HG02588 (cell line): ENCODE measurements at regions not wholly inside any gene's neighbourhood (a gene's known extent, or its start where the extent isn't known, plus 50 kb on each side); places are given as distances from the start of the nearest gene placed in this dataset.

Experiments
- ATAC-seq: cut with Tn5 transposase; IDR thresholded peaks from one replicate; pipeline ENCODE4 v1.9.1; 2021; ENCODE audit warnings: mild to moderate bottlenecking, moderate library complexity; ENCODE audit not compliant: unreplicated experiment

- ATAC-seq: no peak
Observed at GRCh38 chr5:34480810-34481528, 175.2 kb upstream of the RAI14 start.

- ATAC-seq: no peak
Observed at GRCh38 chr5:34483442-34484033, 172.6 kb upstream of the RAI14 start.

DNA sequence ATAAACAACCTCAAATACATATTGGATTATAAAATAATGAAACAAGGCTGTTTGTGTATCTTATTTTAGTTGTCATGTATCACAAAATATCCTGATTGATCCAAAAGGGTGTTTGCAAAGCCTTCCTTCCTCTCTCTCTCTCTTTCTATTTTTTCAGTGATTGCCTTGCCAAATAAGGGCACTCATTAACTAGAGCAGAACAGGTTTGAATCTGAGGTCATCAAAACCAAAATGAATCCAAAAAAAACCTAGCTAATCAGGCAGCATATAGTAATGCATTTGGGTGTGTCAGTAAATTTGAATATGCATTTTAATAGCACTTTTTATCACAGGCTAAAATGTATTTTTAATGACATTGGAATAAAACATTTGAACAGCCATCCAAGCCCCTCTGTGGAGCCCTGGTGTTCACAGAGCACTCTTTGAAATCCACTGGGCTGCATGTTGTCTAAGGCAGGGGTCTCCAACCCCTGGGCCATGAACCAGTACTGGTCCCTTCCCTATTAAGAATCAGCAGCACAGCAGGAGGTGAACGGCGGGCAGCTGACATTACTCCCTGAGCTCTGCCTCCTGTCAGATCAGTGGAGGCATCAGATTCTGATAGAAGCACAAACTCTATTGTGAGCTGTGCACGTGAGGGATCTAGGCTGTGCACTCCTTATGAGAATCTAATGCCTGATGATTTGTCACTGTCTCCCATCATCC is 171.8 kb upstream of the RAI14 start:
- ATAC-seq: no peak

DNA sequence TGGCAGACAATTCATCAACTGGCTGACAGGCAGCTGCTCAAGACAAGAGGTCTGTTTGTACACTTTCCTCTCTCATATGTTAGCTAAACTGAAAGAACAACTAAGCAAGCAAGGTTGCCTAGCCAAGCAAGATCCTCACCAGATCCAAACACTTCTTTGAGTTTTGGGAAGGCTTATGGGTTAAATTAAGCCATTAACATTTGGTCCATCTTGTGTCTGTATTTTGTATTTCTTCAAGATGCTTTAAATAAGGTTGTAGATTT is 170.4 kb upstream of the RAI14 start:
- no peak for ATAC-seq

DNA sequence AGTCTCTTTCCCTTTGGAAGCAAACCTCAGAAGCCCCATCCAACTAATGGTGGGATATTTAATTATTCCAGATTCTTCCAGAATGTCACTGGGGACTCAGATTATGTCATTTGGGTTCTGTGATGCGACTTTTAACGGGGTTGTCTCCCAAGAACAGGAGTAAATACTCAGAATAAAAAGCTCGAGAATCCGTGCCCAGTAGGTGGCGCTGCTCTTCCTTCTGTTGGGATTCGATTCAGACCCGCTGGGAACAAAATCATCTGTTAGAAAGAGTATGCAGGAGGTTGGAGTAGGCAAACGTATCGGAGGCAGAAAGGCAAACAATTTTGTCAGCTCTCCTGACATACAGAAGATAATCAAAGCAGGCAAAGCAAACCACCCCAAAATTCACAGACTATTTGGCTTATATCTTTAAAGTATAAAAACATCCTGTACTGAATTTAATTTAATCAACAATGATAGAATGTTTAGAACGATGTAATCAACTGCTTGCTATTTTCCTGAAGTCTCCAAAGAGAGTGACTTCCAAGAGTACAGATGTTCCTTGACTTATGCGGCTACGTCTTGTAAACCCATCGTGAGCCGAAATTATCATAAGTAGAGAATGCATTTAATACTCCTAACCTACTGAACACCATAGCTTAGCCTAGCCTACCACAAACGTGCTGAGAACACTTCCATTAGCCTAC is 169.8 kb upstream of the RAI14 start:
- no peak for ATAC-seq

GRCh38 chr5:34486849-34487158 is 169.3 kb upstream of the RAI14 start:
- ATAC-seq: no peak

GRCh38 chr5:34487159-34487879 is 168.8 kb upstream of the RAI14 start:
- no peak for ATAC-seq

GRCh38 chr5:34487956-34488355 is 168.2 kb upstream of the RAI14 start:
- ATAC-seq: no peak

DNA sequence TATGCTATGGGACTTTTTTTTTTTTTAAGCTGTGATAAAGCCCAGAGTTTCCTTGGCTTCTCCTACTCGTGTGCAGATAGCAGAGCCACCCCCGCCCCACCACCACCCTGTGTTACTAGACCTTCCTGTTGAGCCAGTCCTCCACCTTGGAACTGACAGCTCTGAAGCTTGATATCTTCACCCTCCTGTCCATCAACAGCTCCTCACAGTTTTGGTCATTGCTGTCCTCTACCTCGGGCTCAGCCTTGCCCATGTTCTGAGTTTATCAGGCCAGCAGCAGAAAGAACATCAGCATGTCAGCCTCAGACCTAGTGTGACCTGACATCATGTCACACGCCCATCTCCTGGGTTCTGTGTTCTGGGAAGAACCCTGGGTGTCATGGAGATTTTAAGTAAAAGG is 167.1 kb upstream of the RAI14 start:
- ATAC-seq: no peak

- no peak for ATAC-seq
Observed at GRCh38 chr5:34490506-34491250, 165.4 kb upstream of the RAI14 start.

GRCh38 chr5:34491251-34491620 is 164.9 kb upstream of the RAI14 start:
- no peak for ATAC-seq

DNA sequence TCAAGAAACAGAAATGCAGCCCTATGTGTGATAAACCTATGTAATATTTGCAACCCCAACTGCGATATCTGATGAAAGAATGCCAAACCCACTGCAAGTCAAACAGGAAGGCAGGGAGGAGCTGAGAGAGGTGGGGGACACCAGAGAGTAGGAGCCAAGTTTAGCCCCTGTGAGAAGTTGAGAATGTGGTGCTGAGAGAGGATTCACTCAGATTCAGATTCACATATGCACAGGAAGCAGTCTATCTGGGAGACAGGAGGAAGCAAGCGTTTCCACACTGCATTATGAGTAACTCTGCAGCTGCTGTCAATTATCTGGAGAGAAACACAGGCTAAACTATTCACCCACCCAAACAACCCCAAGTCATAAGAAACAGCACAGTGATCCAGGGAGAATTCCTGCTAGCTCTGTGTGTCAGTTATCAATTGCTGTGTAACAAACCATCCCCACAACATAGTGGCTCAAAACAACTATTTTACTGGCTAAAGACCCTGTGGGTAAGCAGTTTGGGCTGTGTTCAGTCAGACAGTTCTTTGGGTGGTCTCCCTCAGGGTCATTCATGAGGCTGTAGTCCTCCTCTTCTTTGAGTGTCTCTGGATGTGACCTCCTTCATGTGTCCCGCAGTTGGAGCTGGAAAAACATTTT is 161.9 kb upstream of the RAI14 start:
- ATAC-seq: no peak

DNA sequence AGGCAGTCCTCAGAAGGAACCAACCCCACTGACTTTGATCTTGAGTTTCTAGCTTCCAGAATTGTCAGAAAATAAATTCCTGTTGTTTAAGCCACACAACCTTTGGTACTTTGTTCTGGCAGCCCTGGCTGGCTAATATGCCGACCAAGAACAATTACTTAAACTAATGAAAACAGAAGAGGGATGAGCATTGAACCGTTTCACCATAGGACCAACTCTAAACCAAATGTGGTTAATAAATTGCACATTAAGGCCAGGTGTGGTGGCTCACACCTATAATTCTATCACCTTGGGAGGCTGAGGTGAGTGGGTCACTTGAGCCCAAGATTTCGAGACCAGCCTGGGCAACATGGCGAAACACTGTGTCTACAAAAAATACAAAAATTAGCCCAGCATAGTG is 160.9 kb upstream of the RAI14 start:
- ATAC-seq: no peak

DNA sequence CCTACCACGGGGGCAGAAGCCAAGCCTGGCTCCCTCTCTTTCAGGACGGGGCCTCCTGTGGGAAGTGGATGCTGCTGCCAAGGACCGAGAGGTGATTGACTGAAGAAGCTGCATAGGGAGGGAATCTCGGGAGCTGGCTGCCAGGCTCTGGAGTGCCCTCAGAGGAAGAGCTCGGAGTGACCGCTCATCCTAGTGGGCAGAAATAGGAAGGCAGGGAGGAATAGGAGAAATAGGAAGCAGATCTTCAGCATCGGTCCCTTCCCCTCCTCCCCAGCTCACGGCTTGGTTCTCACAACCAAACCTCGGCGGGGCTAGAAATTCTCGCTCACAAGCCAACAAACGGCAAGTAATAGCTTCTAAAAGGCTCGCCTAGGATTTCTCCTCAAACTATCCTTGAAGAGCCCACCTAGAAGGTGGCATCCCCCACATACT is 159.9 kb upstream of the RAI14 start:
- no peak for ATAC-seq

- ATAC-seq: no peak
Observed at GRCh38 chr5:34496701-34497469, 159.2 kb upstream of the RAI14 start.

GRCh38 chr5:34497470-34497808 is 158.7 kb upstream of the RAI14 start:
- ATAC-seq: no peak

GRCh38 chr5:34498572-34498971 is 157.6 kb upstream of the RAI14 start:
- ATAC-seq: no peak

GRCh38 chr5:34499001-34499734 is 157.0 kb upstream of the RAI14 start:
- peak; percentile 89 for ATAC-seq

DNA sequence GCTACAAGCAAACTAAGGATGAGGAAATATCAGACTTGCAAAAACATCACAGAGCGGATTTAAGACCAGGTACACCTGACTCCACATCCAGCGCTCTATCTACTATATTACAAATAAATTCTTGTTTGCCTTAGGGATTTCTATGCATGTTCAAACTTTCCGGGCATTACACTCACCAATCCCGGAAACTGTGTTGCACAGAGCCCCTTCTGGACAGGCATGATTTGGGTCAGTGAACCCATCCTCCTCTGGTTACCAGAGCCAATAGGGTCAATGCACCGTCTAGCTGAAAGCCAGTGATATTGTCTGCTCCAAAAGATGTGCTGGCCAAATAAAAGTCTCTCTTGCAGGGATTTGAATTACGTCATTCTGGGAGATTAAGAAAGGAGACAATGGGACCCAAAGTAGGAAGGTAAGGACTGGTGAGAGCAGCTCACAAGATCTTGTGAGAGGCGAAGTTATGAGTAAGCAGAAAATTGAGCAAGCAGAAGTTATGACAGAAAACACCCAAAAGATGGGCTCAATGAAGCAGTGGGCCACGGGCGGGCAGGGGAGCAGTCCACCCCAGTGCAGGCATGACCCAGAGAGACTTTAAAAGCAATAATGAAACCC is 155.8 kb upstream of the RAI14 start:
- ATAC-seq: no peak
